ENCODE measurements at regions not wholly inside any gene's neighbourhood (a gene's known extent, or its start where the extent isn't known, plus 50 kb on each side); places are given as distances from the start of the nearest gene placed in this dataset.
"Not testable (repeated sequence)": the region's sequence is repeated elsewhere in the genome, so short reads cannot be mapped to it uniquely, and the experiment has no call there.

- TF ChIP-seq BHLHE40 (IDR thresholded peaks at IDR 0.05; ENCODE audit: borderline replicate concordance) (no peak), FOXA1 (IDR thresholded peaks at IDR 0.05) (no peak), L3MBTL2 (conservative IDR thresholded peaks at IDR 0.05) (no peak), NFRKB (IDR thresholded peaks at IDR 0.05) (no peak), SP1 (IDR thresholded peaks at IDR 0.05) (no peak)
- CTCF ChIA-PET, result no interaction called here
- POLR2A ChIA-PET, result no interaction called here
- DNase-seq (ENCODE audit: extremely low spot score), result no peak
Measured at GRCh38 chr21:22191581-22191980, 1193.4 kb downstream of the NCAM2 start.

GRCh38 chr21:22192766-22193165 is 1194.6 kb downstream of the NCAM2 start:
- CTCF ChIA-PET, result no interaction called here
- no peak for DNase-seq (ENCODE audit: extremely low spot score)
- POLR2A ChIA-PET, result no interaction called here
- no peak for TF ChIP-seq FOXM1 (IDR thresholded peaks at IDR 0.05; ENCODE audit: borderline replicate concordance)
- no peak for TF ChIP-seq ZNF384 (IDR thresholded peaks at IDR 0.05)
- no peak for TF ChIP-seq BHLHE40 (IDR thresholded peaks at IDR 0.05; ENCODE audit: borderline replicate concordance)
- TF ChIP-seq ARNT (IDR thresholded peaks at IDR 0.05), result no peak
- TF ChIP-seq ELF4 (IDR thresholded peaks at IDR 0.05), result no peak
- no peak for TF ChIP-seq L3MBTL2 (conservative IDR thresholded peaks at IDR 0.05)
- TF ChIP-seq LEF1 (IDR thresholded peaks at IDR 0.05; ENCODE audit: borderline replicate concordance), result no peak
- TF ChIP-seq SP1 (IDR thresholded peaks at IDR 0.05), result no peak
- TF ChIP-seq PKNOX1 (IDR thresholded peaks at IDR 0.05), result no peak
- TF ChIP-seq TARDBP (IDR thresholded peaks at IDR 0.05), result no peak
- no peak for TF ChIP-seq CTBP1 (IDR thresholded peaks at IDR 0.05; ENCODE audit: borderline replicate concordance)
- TF ChIP-seq SUZ12 (IDR thresholded peaks at IDR 0.05), result no peak
- no peak for TF ChIP-seq NFRKB (IDR thresholded peaks at IDR 0.05)
- no peak for TF ChIP-seq FOXK2 (IDR thresholded peaks at IDR 0.05)
- no peak for TF ChIP-seq FOXA1 (IDR thresholded peaks at IDR 0.05)
- no peak for TF ChIP-seq HDGF (IDR thresholded peaks at IDR 0.05; ENCODE audit: borderline replicate concordance)

- POLR2A ChIA-PET; CTCF ChIA-PET; DNase-seq (ENCODE audit: extremely low spot score): not testable (repeated sequence)
Measured at GRCh38 chr21:22194986-22195385, 1196.8 kb downstream of the NCAM2 start.

- ChIA-PET POLR2A (no interaction called here), CTCF (no interaction called here)
Measured at GRCh38 chr21:22200378-22201092, 1202.3 kb downstream of the NCAM2 start.

GRCh38 chr21:22201126-22201525 is 1202.9 kb downstream of the NCAM2 start:
- no peak for DNase-seq (ENCODE audit: extremely low spot score)
- ChIA-PET POLR2A (no interaction called here), CTCF (no interaction called here)
- TF ChIP-seq SP1 (IDR thresholded peaks at IDR 0.05) (no peak), L3MBTL2 (conservative IDR thresholded peaks at IDR 0.05) (no peak), PKNOX1 (IDR thresholded peaks at IDR 0.05) (no peak), BHLHE40 (IDR thresholded peaks at IDR 0.05; ENCODE audit: borderline replicate concordance) (no peak), FOXK2 (IDR thresholded peaks at IDR 0.05) (no peak), SUZ12 (IDR thresholded peaks at IDR 0.05) (no peak), ELF4 (IDR thresholded peaks at IDR 0.05) (no peak), FOXM1 (IDR thresholded peaks at IDR 0.05; ENCODE audit: borderline replicate concordance) (no peak), LEF1 (IDR thresholded peaks at IDR 0.05; ENCODE audit: borderline replicate concordance) (no peak), CTBP1 (IDR thresholded peaks at IDR 0.05; ENCODE audit: borderline replicate concordance) (no peak), ARNT (IDR thresholded peaks at IDR 0.05) (no peak), TARDBP (IDR thresholded peaks at IDR 0.05) (no peak), NFRKB (IDR thresholded peaks at IDR 0.05) (no peak)

More at GRCh38 chr21:22200378-22201092, 1202.3 kb downstream of the NCAM2 start:
- TF ChIP-seq PKNOX1 (IDR thresholded peaks at IDR 0.05), result no peak
- TF ChIP-seq ZNF384 (IDR thresholded peaks at IDR 0.05), result no peak
- TF ChIP-seq LEF1 (IDR thresholded peaks at IDR 0.05; ENCODE audit: borderline replicate concordance), result no peak
- TF ChIP-seq FOXM1 (IDR thresholded peaks at IDR 0.05; ENCODE audit: borderline replicate concordance), result no peak
- no peak for TF ChIP-seq ARNT (IDR thresholded peaks at IDR 0.05)
- no peak for TF ChIP-seq ELF4 (IDR thresholded peaks at IDR 0.05)
- no peak for TF ChIP-seq BHLHE40 (IDR thresholded peaks at IDR 0.05; ENCODE audit: borderline replicate concordance)
- no peak for TF ChIP-seq TARDBP (IDR thresholded peaks at IDR 0.05)
- no peak for TF ChIP-seq L3MBTL2 (conservative IDR thresholded peaks at IDR 0.05)
- TF ChIP-seq FOXK2 (IDR thresholded peaks at IDR 0.05), result no peak
- TF ChIP-seq HDGF (IDR thresholded peaks at IDR 0.05; ENCODE audit: borderline replicate concordance), result no peak
- TF ChIP-seq NFRKB (IDR thresholded peaks at IDR 0.05), result no peak
- no peak for TF ChIP-seq SP1 (IDR thresholded peaks at IDR 0.05)
- no peak for DNase-seq (ENCODE audit: extremely low spot score)

GRCh38 chr21:22201669-22202068 is 1203.5 kb downstream of the NCAM2 start:
- POLR2A ChIA-PET, result no interaction called here
- no peak for TF ChIP-seq ZNF384 (IDR thresholded peaks at IDR 0.05)
- no peak for TF ChIP-seq SUZ12 (IDR thresholded peaks at IDR 0.05)
- no peak for TF ChIP-seq LEF1 (IDR thresholded peaks at IDR 0.05; ENCODE audit: borderline replicate concordance)
- no peak for TF ChIP-seq L3MBTL2 (conservative IDR thresholded peaks at IDR 0.05)
- TF ChIP-seq CTBP1 (IDR thresholded peaks at IDR 0.05; ENCODE audit: borderline replicate concordance), result no peak
- TF ChIP-seq NFRKB (IDR thresholded peaks at IDR 0.05), result no peak
- TF ChIP-seq PKNOX1 (IDR thresholded peaks at IDR 0.05), result no peak
- TF ChIP-seq FOXK2 (IDR thresholded peaks at IDR 0.05), result no peak
- no peak for TF ChIP-seq HDGF (IDR thresholded peaks at IDR 0.05; ENCODE audit: borderline replicate concordance)
- no peak for TF ChIP-seq TARDBP (IDR thresholded peaks at IDR 0.05)
- no peak for TF ChIP-seq ARNT (IDR thresholded peaks at IDR 0.05)
- TF ChIP-seq FOXA1 (IDR thresholded peaks at IDR 0.05), result no peak
- TF ChIP-seq SP1 (IDR thresholded peaks at IDR 0.05), result no peak
- no peak for TF ChIP-seq FOXM1 (IDR thresholded peaks at IDR 0.05; ENCODE audit: borderline replicate concordance)
- no peak for TF ChIP-seq BHLHE40 (IDR thresholded peaks at IDR 0.05; ENCODE audit: borderline replicate concordance)
- no peak for TF ChIP-seq ELF4 (IDR thresholded peaks at IDR 0.05)
- CTCF ChIA-PET, result no interaction called here
- no peak for DNase-seq (ENCODE audit: extremely low spot score)
